Activated naive CD4-positive, alpha-beta T cell treated with anti-CD3 and anti-CD28 coated beads for 36 hours (primary cell): ENCODE measurements at regions not wholly inside any gene's neighbourhood (a gene's known extent, or its start where the extent isn't known, plus 50 kb on each side); places are given as distances from the start of the nearest gene placed in this dataset.

ENCODE experiments used
- CTCF ChIA-PET: fragments of 350-600 bp; sonication (Branson Sonifier 250); formaldehyde crosslinking; loops from one replicate; lab custom pipeline; 2021; ENCODE audit warnings: antibody characterized with exemption; lab: Charles Lee
- DNase-seq: peaks from one replicate; pipeline ENCODE4 v3.0.0-alpha.2; 2020
- H3K27ac Mint-ChIP-seq: one replicate; pipeline ENCODE4 v1.8.0; 2021; ENCODE audit warnings: mild to moderate bottlenecking, mixed read lengths
- H3K27me3 Mint-ChIP-seq: one replicate; pipeline ENCODE4 v1.8.0; 2021; ENCODE audit warnings: low read depth, mixed read lengths
- H3K36me3 Mint-ChIP-seq: one replicate; pipeline ENCODE4 v1.8.0; 2021; ENCODE audit warnings: low read depth, mixed read lengths
- H3K4me1 Mint-ChIP-seq: one replicate; pipeline ENCODE4 v1.8.0; 2021; ENCODE audit warnings: low read depth, mixed read lengths
- H3K4me3 Mint-ChIP-seq: one replicate; pipeline ENCODE4 v1.8.0; 2021; ENCODE audit warnings: mild to moderate bottlenecking, moderate library complexity, mixed read lengths
- H3K9me3 Mint-ChIP-seq: one replicate; pipeline ENCODE4 v1.8.0; 2021; ENCODE audit warnings: mixed read lengths
- intact Hi-C: fragments of 100-400 bp; cut with micrococcal nuclease; formaldehyde crosslinking; loops from one replicate; pipeline ENCODE4 v1.15.1; 2023

GRCh38 chr1:34668063-34668462 lies 86.8 kb upstream of the GJB5 start:
- H3K36me3 Mint-ChIP-seq = no peaks in the 10 kb centered on the region
- peaks cover 11% of the 10 kb centered on the region for H3K27me3 Mint-ChIP-seq
- intact Hi-C loops = no loop called here
- no peak overlapping the region for H3K27ac Mint-ChIP-seq
- no peak overlapping the region for H3K4me3 Mint-ChIP-seq
- CTCF ChIA-PET = no interaction called here
- no peak for DNase-seq
- peaks cover 5% of the 10 kb centered on the region for H3K9me3 Mint-ChIP-seq
- no peaks in the 10 kb centered on the region for H3K4me1 Mint-ChIP-seq

GRCh38 chr1:34670982-34671381 lies 83.9 kb upstream of the GJB5 start:
- peaks cover 7% of the 10 kb centered on the region for H3K27me3 Mint-ChIP-seq
- H3K36me3 Mint-ChIP-seq = no peaks in the 10 kb centered on the region
- no peaks in the 10 kb centered on the region for H3K4me1 Mint-ChIP-seq
- no peak overlapping the region for H3K4me3 Mint-ChIP-seq
- intact Hi-C loops = no loop called here
- no peak overlapping the region for H3K27ac Mint-ChIP-seq
- peaks cover 5% of the 10 kb centered on the region for H3K9me3 Mint-ChIP-seq
- CTCF ChIA-PET = no interaction called here
- DNase-seq = no peak

GRCh38 chr1:34671887-34672286 lies 83.0 kb upstream of the GJB5 start:
- H3K4me1 Mint-ChIP-seq = no peaks in the 10 kb centered on the region

GRCh38 chr1:34681480-34682451 lies 73.1 kb upstream of the GJB5 start:
- peak; percentile 76 for DNase-seq
- Mint-ChIP-seq H3K27ac (no peak overlapping the region), H3K9me3 (peaks cover 2% of the 10 kb centered on the region), H3K4me3 (no peak overlapping the region), H3K4me1 (peaks cover 10% of the 10 kb centered on the region), H3K27me3 (peaks cover 10% of the 10 kb centered on the region), H3K36me3 (no peaks in the 10 kb centered on the region)
- CTCF ChIA-PET = interaction anchor here (0.7 kb wide), 2 partner anchors 259 to 624 kb away, joined by 4 to 6 read pairs; no protein-coding TSS in a partner anchor
- intact Hi-C loops = loop anchor here (2.0 kb wide), 1 partner anchor 221 kb away; no protein-coding TSS in a partner anchor

More at GRCh38 chr1:34671887-34672286, 83.0 kb upstream of the GJB5 start:
- Mint-ChIP-seq H3K9me3 (peaks cover 5% of the 10 kb centered on the region), H3K4me3 (no peak overlapping the region), H3K36me3 (no peaks in the 10 kb centered on the region), H3K27me3 (peaks cover 6% of the 10 kb centered on the region), H3K27ac (no peak overlapping the region)
- intact Hi-C loops = no loop called here
- no peak for DNase-seq
- CTCF ChIA-PET = no interaction called here

- CTCF ChIA-PET = interaction anchor here (0.7 kb wide), 2 partner anchors 228 to 625 kb away, joined by 3 to 6 read pairs; no protein-coding TSS in a partner anchor
- no peak for DNase-seq
- Mint-ChIP-seq H3K27me3 (peaks cover 10% of the 10 kb centered on the region), H3K27ac (no peak overlapping the region), H3K9me3 (peaks cover 2% of the 10 kb centered on the region), H3K36me3 (no peaks in the 10 kb centered on the region), H3K4me3 (no peak overlapping the region), H3K4me1 (peaks cover 10% of the 10 kb centered on the region)
- intact Hi-C loops = no loop called here
Measured at GRCh38 chr1:34682452-34683223, 72.2 kb upstream of the GJB5 start.

- Mint-ChIP-seq H3K9me3 (peaks cover 2% of the 10 kb centered on the region), H3K4me1 (peaks cover 10% of the 10 kb centered on the region), H3K27me3 (peaks cover 9% of the 10 kb centered on the region), H3K27ac (no peak overlapping the region), H3K4me3 (no peak overlapping the region), H3K36me3 (no peaks in the 10 kb centered on the region)
- CTCF ChIA-PET = interaction anchor here (0.9 to 1.3 kb wide), 2 partner anchors 59 to 88 kb away, joined by 4 to 5 read pairs; no protein-coding TSS in a partner anchor
- no peak for DNase-seq
- intact Hi-C loops = no loop called here
Measured at GRCh38 chr1:34683616-34684015, 71.2 kb upstream of the GJB5 start.

- no peak overlapping the region for H3K27ac Mint-ChIP-seq
- intact Hi-C loops = no loop called here
- H3K9me3 Mint-ChIP-seq = peaks cover 2% of the 10 kb centered on the region
- peaks cover 3% of the 10 kb centered on the region for H3K27me3 Mint-ChIP-seq
- H3K4me3 Mint-ChIP-seq = no peak overlapping the region
- H3K4me1 Mint-ChIP-seq = peaks cover 10% of the 10 kb centered on the region
- CTCF ChIA-PET = interaction anchor here (0.9 to 1.3 kb wide), 2 partner anchors 58 to 89 kb away, joined by 4 to 5 read pairs; no protein-coding TSS in a partner anchor
- peak; percentile 62 for DNase-seq
- H3K36me3 Mint-ChIP-seq = no peaks in the 10 kb centered on the region
Measured at GRCh38 chr1:34684266-34684665, 70.6 kb upstream of the GJB5 start.

GRCh38 chr1:34685225-34685624 lies 69.6 kb upstream of the GJB5 start:
- intact Hi-C loops = no loop called here
- peaks cover 2% of the 10 kb centered on the region for H3K9me3 Mint-ChIP-seq
- CTCF ChIA-PET = no interaction called here

GRCh38 chr1:34686531-34686930 lies 68.3 kb upstream of the GJB5 start:
- Mint-ChIP-seq H3K9me3 (peaks cover 2% of the 10 kb centered on the region), H3K4me1 (peaks cover 10% of the 10 kb centered on the region), H3K27ac (no peak overlapping the region), H3K4me3 (no peak overlapping the region), H3K36me3 (no peaks in the 10 kb centered on the region), H3K27me3 (peaks cover 10% of the 10 kb centered on the region)
- DNase-seq = no peak
- CTCF ChIA-PET = no interaction called here
- intact Hi-C loops = no loop called here

More at GRCh38 chr1:34685225-34685624, 69.6 kb upstream of the GJB5 start:
- no peaks in the 10 kb centered on the region for H3K36me3 Mint-ChIP-seq
- H3K4me1 Mint-ChIP-seq = peaks cover 10% of the 10 kb centered on the region
- no peak overlapping the region for H3K27ac Mint-ChIP-seq
- no peak overlapping the region for H3K4me3 Mint-ChIP-seq
- peaks cover 3% of the 10 kb centered on the region for H3K27me3 Mint-ChIP-seq
- DNase-seq = no peak

GRCh38 chr1:34688006-34688741 lies 66.7 kb upstream of the GJB5 start:
- DNase-seq = no peak
- Mint-ChIP-seq H3K36me3 (no peaks in the 10 kb centered on the region), H3K27me3 (peaks cover 12% of the 10 kb centered on the region), H3K9me3 (peaks cover 2% of the 10 kb centered on the region), H3K27ac (no peak overlapping the region), H3K4me1 (peaks cover 10% of the 10 kb centered on the region), H3K4me3 (no peak overlapping the region)
- intact Hi-C loops = no loop called here
- CTCF ChIA-PET = interaction anchor here (1.6 kb wide), 1 partner anchor 54 kb away, joined by 4 read pairs; no protein-coding TSS in a partner anchor

GRCh38 chr1:34690269-34690668 lies 64.6 kb upstream of the GJB5 start:
- H3K27me3 Mint-ChIP-seq = peaks cover 18% of the 10 kb centered on the region
- no peak overlapping the region for H3K27ac Mint-ChIP-seq
- H3K4me1 Mint-ChIP-seq = no peaks in the 10 kb centered on the region
- no peaks in the 10 kb centered on the region for H3K36me3 Mint-ChIP-seq
- DNase-seq = no peak
- intact Hi-C loops = no loop called here
- CTCF ChIA-PET = no interaction called here
- no peak overlapping the region for H3K4me3 Mint-ChIP-seq
- H3K9me3 Mint-ChIP-seq = peaks cover 2% of the 10 kb centered on the region

- no peak for DNase-seq
- H3K4me3 Mint-ChIP-seq = no peak overlapping the region
- H3K27ac Mint-ChIP-seq = no peak overlapping the region
- peaks cover 18% of the 10 kb centered on the region for H3K27me3 Mint-ChIP-seq
- no peaks in the 10 kb centered on the region for H3K4me1 Mint-ChIP-seq
- no peaks in the 10 kb centered on the region for H3K36me3 Mint-ChIP-seq
- H3K9me3 Mint-ChIP-seq = no peaks in the 10 kb centered on the region
- intact Hi-C loops = no loop called here
- CTCF ChIA-PET = no interaction called here
Measured at GRCh38 chr1:34693081-34693480, 61.8 kb upstream of the GJB5 start.
